ENCODE measurements at regions not wholly inside any gene's neighbourhood (a gene's known extent, or its start where the extent isn't known, plus 50 kb on each side); places are given as distances from the start of the nearest gene placed in this dataset.
"Not testable (repeated sequence)": the region's sequence is repeated elsewhere in the genome, so short reads cannot be mapped to it uniquely, and the experiment has no call there.

GRCh38 chr2:87537251-87537671, 210.6 kb upstream of the PLGLB2 start:
- H3K36me3 ChIP-seq (ENCODE audit: control insufficient read depth in 2 of 2, extremely low read depth in 1 of 2, insufficient read depth in 2 of 2, low read length in 2 of 2); FAIRE-seq; dilution Hi-C loops (cut with MboI; ENCODE audit: extremely low pct_ligation_motif_present, low sequenced_read_pairs); H3K27me3 ChIP-seq (ENCODE audit: control insufficient read depth, extremely low read depth, insufficient read depth, low read length); H3K79me2 ChIP-seq (ENCODE audit: control insufficient read depth, insufficient read depth, low read length); H3K4me1 ChIP-seq (ENCODE audit: control insufficient read depth, extremely low read depth, insufficient read depth, low read length); H3K4me2 ChIP-seq (ENCODE audit: control insufficient read depth, extremely low read depth, insufficient read depth, low read depth, low read length); H2AFZ ChIP-seq (ENCODE audit: control insufficient read depth, low read length); H3K9me3 ChIP-seq (ENCODE audit: control insufficient read depth, low read depth, low read length); H3K4me3 ChIP-seq (ENCODE audit: control insufficient read depth in 2 of 3, extremely low read depth in 1 of 3, insufficient read depth in 2 of 3, low read depth in 1 of 3, low read length in 3 of 3); H3K27ac ChIP-seq (ENCODE audit: control insufficient read depth, insufficient read depth, low read length); H3K9me1 ChIP-seq (ENCODE audit: control insufficient read depth, extremely low read depth, insufficient read depth, low read length); DNase-seq (ENCODE audit: low read depth, low spot score); H4K20me1 ChIP-seq (ENCODE audit: control insufficient read depth, extremely low read depth, insufficient read depth, low read length); H3K9ac ChIP-seq (ENCODE audit: control insufficient read depth, extremely low read depth, insufficient read depth, low read length): not testable (repeated sequence)

DNA sequence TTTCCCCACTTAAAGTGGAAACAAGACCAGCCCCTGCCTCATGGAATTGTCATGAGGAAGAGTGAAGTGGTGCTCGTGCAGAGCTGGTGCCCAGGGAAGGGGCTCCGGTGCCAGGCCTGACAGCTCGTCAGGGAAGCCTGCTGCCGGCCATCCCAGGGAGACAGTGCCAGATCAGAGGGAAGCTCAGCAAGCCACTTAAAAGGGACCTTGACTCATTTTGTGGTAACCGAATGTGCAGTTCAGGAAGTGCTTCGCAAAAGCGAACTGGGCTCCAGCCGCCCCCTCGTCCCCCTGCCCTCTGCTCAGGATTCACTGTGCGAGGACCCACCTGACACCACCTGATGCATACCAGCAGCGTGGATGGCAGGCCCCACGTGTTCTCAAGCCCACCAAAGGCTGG, 209.6 kb upstream of the PLGLB2 start:
- DNase-seq (ENCODE audit: low read depth, low spot score); H3K9me3 ChIP-seq (ENCODE audit: control insufficient read depth, low read depth, low read length); H3K4me1 ChIP-seq (ENCODE audit: control insufficient read depth, extremely low read depth, insufficient read depth, low read length); H3K36me3 ChIP-seq (ENCODE audit: control insufficient read depth in 2 of 2, extremely low read depth in 1 of 2, insufficient read depth in 2 of 2, low read length in 2 of 2); H4K20me1 ChIP-seq (ENCODE audit: control insufficient read depth, extremely low read depth, insufficient read depth, low read length); H3K79me2 ChIP-seq (ENCODE audit: control insufficient read depth, insufficient read depth, low read length); H3K9me1 ChIP-seq (ENCODE audit: control insufficient read depth, extremely low read depth, insufficient read depth, low read length); H3K9ac ChIP-seq (ENCODE audit: control insufficient read depth, extremely low read depth, insufficient read depth, low read length); FAIRE-seq; H3K27me3 ChIP-seq (ENCODE audit: control insufficient read depth, extremely low read depth, insufficient read depth, low read length); dilution Hi-C loops (cut with MboI; ENCODE audit: extremely low pct_ligation_motif_present, low sequenced_read_pairs); H2AFZ ChIP-seq (ENCODE audit: control insufficient read depth, low read length); H3K4me3 ChIP-seq (ENCODE audit: control insufficient read depth in 2 of 3, extremely low read depth in 1 of 3, insufficient read depth in 2 of 3, low read depth in 1 of 3, low read length in 3 of 3); H3K4me2 ChIP-seq (ENCODE audit: control insufficient read depth, extremely low read depth, insufficient read depth, low read depth, low read length); H3K27ac ChIP-seq (ENCODE audit: control insufficient read depth, insufficient read depth, low read length): not testable (repeated sequence)

GRCh38 chr2:87539151-87539943, 208.5 kb upstream of the PLGLB2 start:
- not testable (repeated sequence) for FAIRE-seq

GRCh38 chr2:87540242-87540641, 207.6 kb upstream of the PLGLB2 start:
- dilution Hi-C loops (cut with MboI; ENCODE audit: extremely low pct_ligation_motif_present, low sequenced_read_pairs); H3K9me3 ChIP-seq (ENCODE audit: control insufficient read depth, low read depth, low read length); H3K27ac ChIP-seq (ENCODE audit: control insufficient read depth, insufficient read depth, low read length); H4K20me1 ChIP-seq (ENCODE audit: control insufficient read depth, extremely low read depth, insufficient read depth, low read length); FAIRE-seq; H3K79me2 ChIP-seq (ENCODE audit: control insufficient read depth, insufficient read depth, low read length); H3K9ac ChIP-seq (ENCODE audit: control insufficient read depth, extremely low read depth, insufficient read depth, low read length); H3K36me3 ChIP-seq (ENCODE audit: control insufficient read depth in 2 of 2, extremely low read depth in 1 of 2, insufficient read depth in 2 of 2, low read length in 2 of 2); H3K4me2 ChIP-seq (ENCODE audit: control insufficient read depth, extremely low read depth, insufficient read depth, low read depth, low read length); H3K27me3 ChIP-seq (ENCODE audit: control insufficient read depth, extremely low read depth, insufficient read depth, low read length); H3K4me3 ChIP-seq (ENCODE audit: control insufficient read depth in 2 of 3, extremely low read depth in 1 of 3, insufficient read depth in 2 of 3, low read depth in 1 of 3, low read length in 3 of 3); H3K4me1 ChIP-seq (ENCODE audit: control insufficient read depth, extremely low read depth, insufficient read depth, low read length); DNase-seq (ENCODE audit: low read depth, low spot score); H3K9me1 ChIP-seq (ENCODE audit: control insufficient read depth, extremely low read depth, insufficient read depth, low read length); H2AFZ ChIP-seq (ENCODE audit: control insufficient read depth, low read length): not testable (repeated sequence)

More at GRCh38 chr2:87539151-87539943, 208.5 kb upstream of the PLGLB2 start:
- H3K27me3 ChIP-seq (ENCODE audit: control insufficient read depth, extremely low read depth, insufficient read depth, low read length); H3K27ac ChIP-seq (ENCODE audit: control insufficient read depth, insufficient read depth, low read length); H3K4me3 ChIP-seq (ENCODE audit: control insufficient read depth in 2 of 3, extremely low read depth in 1 of 3, insufficient read depth in 2 of 3, low read depth in 1 of 3, low read length in 3 of 3); H3K9ac ChIP-seq (ENCODE audit: control insufficient read depth, extremely low read depth, insufficient read depth, low read length); H3K79me2 ChIP-seq (ENCODE audit: control insufficient read depth, insufficient read depth, low read length); H2AFZ ChIP-seq (ENCODE audit: control insufficient read depth, low read length); H3K9me3 ChIP-seq (ENCODE audit: control insufficient read depth, low read depth, low read length); DNase-seq (ENCODE audit: low read depth, low spot score); H3K4me2 ChIP-seq (ENCODE audit: control insufficient read depth, extremely low read depth, insufficient read depth, low read depth, low read length); H4K20me1 ChIP-seq (ENCODE audit: control insufficient read depth, extremely low read depth, insufficient read depth, low read length); H3K36me3 ChIP-seq (ENCODE audit: control insufficient read depth in 2 of 2, extremely low read depth in 1 of 2, insufficient read depth in 2 of 2, low read length in 2 of 2); dilution Hi-C loops (cut with MboI; ENCODE audit: extremely low pct_ligation_motif_present, low sequenced_read_pairs); H3K4me1 ChIP-seq (ENCODE audit: control insufficient read depth, extremely low read depth, insufficient read depth, low read length); H3K9me1 ChIP-seq (ENCODE audit: control insufficient read depth, extremely low read depth, insufficient read depth, low read length): not testable (repeated sequence)

DNA sequence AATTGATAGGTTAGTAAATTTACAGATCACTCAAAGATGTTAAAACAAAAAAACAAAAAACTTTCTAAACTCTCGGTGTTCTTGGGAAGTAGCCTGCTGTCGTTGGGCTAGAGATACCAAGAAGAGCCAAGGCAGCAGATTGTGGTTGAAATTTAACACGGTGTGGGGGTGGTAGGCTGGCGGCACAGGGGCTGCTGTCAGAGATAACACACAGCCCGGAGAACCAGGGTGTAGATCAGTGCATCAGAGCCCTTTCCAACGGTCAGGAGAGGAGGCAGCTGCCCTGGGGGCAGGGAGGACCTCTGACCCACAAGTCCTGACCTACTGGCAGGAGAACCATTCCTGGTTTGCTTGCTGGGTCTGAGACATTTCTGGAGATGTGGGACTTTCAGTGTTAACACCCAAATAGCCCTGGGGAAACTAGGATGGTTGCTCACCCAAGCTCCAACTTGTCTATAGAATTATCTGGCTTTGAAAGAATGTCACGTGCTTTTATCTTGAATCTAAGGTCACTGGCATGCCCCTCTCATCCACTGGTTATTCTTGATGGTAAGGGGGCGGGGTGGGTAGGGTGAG, 205.2 kb upstream of the PLGLB2 start:
- Histone ChIP-seq H3K27ac (ENCODE audit: control insufficient read depth, insufficient read depth, low read length) (peak overlapping the region; percentile 26), H3K4me2 (ENCODE audit: control insufficient read depth, extremely low read depth, insufficient read depth, low read depth, low read length) (peak overlapping the region; percentile 5)
- H2AFZ ChIP-seq (ENCODE audit: control insufficient read depth, low read length); H3K9ac ChIP-seq (ENCODE audit: control insufficient read depth, extremely low read depth, insufficient read depth, low read length); DNase-seq (ENCODE audit: low read depth, low spot score); H3K9me1 ChIP-seq (ENCODE audit: control insufficient read depth, extremely low read depth, insufficient read depth, low read length); dilution Hi-C loops (cut with MboI; ENCODE audit: extremely low pct_ligation_motif_present, low sequenced_read_pairs); H3K9me3 ChIP-seq (ENCODE audit: control insufficient read depth, low read depth, low read length); H3K4me3 ChIP-seq (ENCODE audit: control insufficient read depth in 2 of 3, extremely low read depth in 1 of 3, insufficient read depth in 2 of 3, low read depth in 1 of 3, low read length in 3 of 3); H3K27me3 ChIP-seq (ENCODE audit: control insufficient read depth, extremely low read depth, insufficient read depth, low read length); H3K36me3 ChIP-seq (ENCODE audit: control insufficient read depth in 2 of 2, extremely low read depth in 1 of 2, insufficient read depth in 2 of 2, low read length in 2 of 2); H3K4me1 ChIP-seq (ENCODE audit: control insufficient read depth, extremely low read depth, insufficient read depth, low read length); H4K20me1 ChIP-seq (ENCODE audit: control insufficient read depth, extremely low read depth, insufficient read depth, low read length); H3K79me2 ChIP-seq (ENCODE audit: control insufficient read depth, insufficient read depth, low read length): not testable (repeated sequence)
- peak; percentile 85 for FAIRE-seq
